ENCODE measurements at regions not wholly inside any gene's neighbourhood (a gene's known extent, or its start where the extent isn't known, plus 50 kb on each side); places are given as distances from the start of the nearest gene placed in this dataset.

GRCh38 chr15:25176616-25176923 lies 221.8 kb downstream of the SNRPN start:
- H3K27me3 ChIP-seq (ENCODE audit: insufficient read depth, low read length) = no peaks in the 10 kb centered on the region
- H3K4me3 ChIP-seq (ENCODE audit: insufficient read depth, low read length) = no peak overlapping the region
- H3K9me3 ChIP-seq (ENCODE audit: low read depth, low read length) = no peaks in the 10 kb centered on the region
- no peaks in the 10 kb centered on the region for H4K20me1 ChIP-seq (ENCODE audit: insufficient read depth, low read length)
- no peaks in the 10 kb centered on the region for H3K4me1 ChIP-seq (ENCODE audit: insufficient read depth, low read length)
- no peaks in the 10 kb centered on the region for H3K36me3 ChIP-seq (ENCODE audit: insufficient read depth, low read length)
- H3K27ac ChIP-seq (ENCODE audit: low read depth, low read length) = no peak overlapping the region
- H3K4me2 ChIP-seq (ENCODE audit: insufficient read depth, low read length) = no peak overlapping the region
- no peak overlapping the region for H2AFZ ChIP-seq (ENCODE audit: low read length)
- H3K79me2 ChIP-seq (ENCODE audit: insufficient read depth, low read length) = no peaks in the 10 kb centered on the region
- DNase-seq (ENCODE audit: insufficient read length, low spot score, missing footprints) = no peak
- TF ChIP-seq CTCF (IDR thresholded peaks at IDR 0.05; ENCODE audit: extremely low read depth, low read depth, low read length) = no peak

- H3K9me3 ChIP-seq (ENCODE audit: low read depth, low read length) = no peaks in the 10 kb centered on the region
- H3K79me2 ChIP-seq (ENCODE audit: insufficient read depth, low read length) = no peaks in the 10 kb centered on the region
Observed at GRCh38 chr15:25176991-25177954, 222.5 kb downstream of the SNRPN start.

GRCh38 chr15:25177955-25178801 lies 223.4 kb downstream of the SNRPN start:
- Histone ChIP-seq H3K36me3 (ENCODE audit: insufficient read depth, low read length) (no peaks in the 10 kb centered on the region), H4K20me1 (ENCODE audit: insufficient read depth, low read length) (no peaks in the 10 kb centered on the region), H3K4me3 (ENCODE audit: insufficient read depth, low read length) (no peak overlapping the region), H3K27ac (ENCODE audit: low read depth, low read length) (no peak overlapping the region), H3K4me1 (ENCODE audit: insufficient read depth, low read length) (no peaks in the 10 kb centered on the region), H3K27me3 (ENCODE audit: insufficient read depth, low read length) (no peaks in the 10 kb centered on the region), H3K9me3 (ENCODE audit: low read depth, low read length) (no peaks in the 10 kb centered on the region), H3K4me2 (ENCODE audit: insufficient read depth, low read length) (no peak overlapping the region), H3K79me2 (ENCODE audit: insufficient read depth, low read length) (no peaks in the 10 kb centered on the region), H2AFZ (ENCODE audit: low read length) (no peak overlapping the region)
- no peak for TF ChIP-seq CTCF (IDR thresholded peaks at IDR 0.05; ENCODE audit: extremely low read depth, low read depth, low read length)
- DNase-seq (ENCODE audit: insufficient read length, low spot score, missing footprints) = peak; percentile 76

More at GRCh38 chr15:25176991-25177954, 222.5 kb downstream of the SNRPN start:
- no peak overlapping the region for H3K4me3 ChIP-seq (ENCODE audit: insufficient read depth, low read length)
- peak; percentile 73 for DNase-seq (ENCODE audit: insufficient read length, low spot score, missing footprints)
- TF ChIP-seq CTCF (IDR thresholded peaks at IDR 0.05; ENCODE audit: extremely low read depth, low read depth, low read length) = no peak
- no peaks in the 10 kb centered on the region for H3K27me3 ChIP-seq (ENCODE audit: insufficient read depth, low read length)
- H3K4me1 ChIP-seq (ENCODE audit: insufficient read depth, low read length) = no peaks in the 10 kb centered on the region
- H3K27ac ChIP-seq (ENCODE audit: low read depth, low read length) = no peak overlapping the region
- no peaks in the 10 kb centered on the region for H3K36me3 ChIP-seq (ENCODE audit: insufficient read depth, low read length)
- no peak overlapping the region for H3K4me2 ChIP-seq (ENCODE audit: insufficient read depth, low read length)
- no peaks in the 10 kb centered on the region for H4K20me1 ChIP-seq (ENCODE audit: insufficient read depth, low read length)
- no peak overlapping the region for H2AFZ ChIP-seq (ENCODE audit: low read length)

Measured in osteoblast (primary cell).